ENCODE measurements at regions not wholly inside any gene's neighbourhood (a gene's known extent, or its start where the extent isn't known, plus 50 kb on each side); places are given as distances from the start of the nearest gene placed in this dataset.

DNA sequence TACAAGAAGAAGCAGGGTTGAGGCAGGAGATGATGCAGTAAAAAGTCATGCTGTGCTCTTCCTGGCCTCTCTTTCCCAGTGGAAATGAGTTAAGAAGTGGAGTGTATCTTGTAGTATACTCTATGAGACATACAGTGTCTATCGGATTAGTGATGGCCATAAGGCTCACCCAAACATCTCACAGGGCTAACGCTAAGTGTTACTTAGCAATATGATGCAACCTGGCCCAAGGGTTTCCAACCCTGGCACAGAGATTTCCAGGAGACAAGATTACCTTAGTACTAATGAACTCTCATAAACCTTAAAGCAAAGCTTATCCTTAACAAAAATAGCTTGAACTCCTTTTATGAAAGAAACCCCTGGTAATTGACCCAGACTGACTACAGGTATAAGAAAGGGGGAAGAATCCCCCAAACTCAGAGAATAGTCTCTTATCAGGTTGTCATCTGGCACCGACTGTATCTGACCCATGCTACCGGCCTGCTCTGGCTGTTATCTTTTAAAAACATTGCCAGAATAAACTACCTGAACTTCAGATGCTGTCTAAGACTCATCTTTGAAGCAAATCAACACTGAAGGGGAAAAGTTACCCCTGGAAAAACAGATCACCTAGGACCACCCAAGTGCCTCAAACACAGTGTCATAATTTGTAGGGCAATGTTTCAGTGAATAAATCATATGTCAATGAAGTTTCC lies 1002.0 kb downstream of the REEP3 start:
- 87% methylated on average over 4 of the region's 4 CpGs for WGBS (ENCODE audit: insufficient coverage)
- intact Hi-C loops (cut with micrococcal nuclease), result no loop called here
- Histone ChIP-seq H3K27ac (ENCODE audit: low read length) (no peak overlapping the region), H3K9me3 (ENCODE audit: control insufficient read depth, insufficient read depth, low read length) (no peaks in the 10 kb centered on the region), H3K4me1 (ENCODE audit: control insufficient read depth, insufficient read depth, low read length) (no peaks in the 10 kb centered on the region), H3K36me3 (ENCODE audit: control insufficient read depth, insufficient read depth, low read length) (no peaks in the 10 kb centered on the region), H3K4me3 (ENCODE audit: low read length) (no peak overlapping the region), H3K27me3 (ENCODE audit: control insufficient read depth, insufficient read depth, low read length) (no peaks in the 10 kb centered on the region)
- ATAC-seq (no peak), DNase-seq (no peak)
- no peaks in the 10 kb centered on the region for H3K27me3 Mint-ChIP-seq (ENCODE audit: low read depth in 2 of 2)
- peaks cover 5 to 7% of the 10 kb centered on the region in 2 donors for H3K9me3 Mint-ChIP-seq
- TF ChIP-seq, protein P1, sequence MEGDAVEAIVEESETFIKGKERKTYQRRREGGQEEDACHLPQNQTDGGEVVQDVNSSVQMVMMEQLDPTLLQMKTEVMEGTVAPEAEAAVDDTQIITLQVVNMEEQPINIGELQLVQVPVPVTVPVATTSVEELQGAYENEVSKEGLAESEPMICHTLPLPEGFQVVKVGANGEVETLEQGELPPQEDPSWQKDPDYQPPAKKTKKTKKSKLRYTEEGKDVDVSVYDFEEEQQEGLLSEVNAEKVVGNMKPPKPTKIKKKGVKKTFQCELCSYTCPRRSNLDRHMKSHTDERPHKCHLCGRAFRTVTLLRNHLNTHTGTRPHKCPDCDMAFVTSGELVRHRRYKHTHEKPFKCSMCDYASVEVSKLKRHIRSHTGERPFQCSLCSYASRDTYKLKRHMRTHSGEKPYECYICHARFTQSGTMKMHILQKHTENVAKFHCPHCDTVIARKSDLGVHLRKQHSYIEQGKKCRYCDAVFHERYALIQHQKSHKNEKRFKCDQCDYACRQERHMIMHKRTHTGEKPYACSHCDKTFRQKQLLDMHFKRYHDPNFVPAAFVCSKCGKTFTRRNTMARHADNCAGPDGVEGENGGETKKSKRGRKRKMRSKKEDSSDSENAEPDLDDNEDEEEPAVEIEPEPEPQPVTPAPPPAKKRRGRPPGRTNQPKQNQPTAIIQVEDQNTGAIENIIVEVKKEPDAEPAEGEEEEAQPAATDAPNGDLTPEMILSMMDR (IDR thresholded peaks at IDR 0.05), result no peak
- H3K27ac Mint-ChIP-seq, result no peak overlapping the region
- H3K4me3 Mint-ChIP-seq, result no peak overlapping the region
- no peaks in the 10 kb centered on the region for H3K36me3 Mint-ChIP-seq
- H3K4me1 Mint-ChIP-seq, result no peaks in the 10 kb centered on the region

DNA sequence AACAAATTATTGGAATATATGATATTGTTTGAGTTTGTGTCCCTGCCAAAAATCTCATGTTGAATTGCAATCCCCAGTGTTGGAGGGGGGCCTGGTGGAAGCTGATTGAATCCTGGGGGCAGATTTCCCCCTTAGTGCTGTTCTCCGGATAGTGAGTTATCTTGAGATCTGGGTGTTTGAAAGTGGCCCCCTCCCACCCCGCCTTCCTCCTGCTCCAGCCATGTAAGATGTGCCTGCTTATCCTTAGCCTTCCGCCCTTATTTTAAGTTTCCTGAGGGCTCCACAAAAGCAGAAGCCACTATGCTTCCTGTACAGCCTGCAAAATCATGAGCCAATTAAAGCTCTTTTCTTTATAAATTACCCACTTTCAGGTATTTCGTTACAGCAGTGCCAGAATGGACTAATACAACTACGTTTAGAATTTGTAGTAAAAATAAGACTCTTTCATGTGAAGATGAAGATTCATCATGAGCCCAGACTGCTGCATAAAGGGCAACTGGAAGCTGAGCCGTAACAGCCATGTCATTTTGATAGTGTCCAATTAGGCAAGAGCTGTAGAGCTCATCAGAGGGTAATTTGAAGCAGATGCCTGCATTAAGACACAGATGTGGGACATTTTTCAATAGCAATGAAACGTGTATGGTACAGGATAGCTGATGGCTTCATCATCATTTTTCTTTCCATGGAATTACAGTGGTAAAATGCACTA lies 1007.2 kb downstream of the REEP3 start:
- H3K27me3 ChIP-seq (ENCODE audit: control insufficient read depth, insufficient read depth, low read length), result no peaks in the 10 kb centered on the region
- H3K4me1 ChIP-seq (ENCODE audit: control insufficient read depth, insufficient read depth, low read length), result no peaks in the 10 kb centered on the region
- no peak overlapping the region for H3K4me3 Mint-ChIP-seq
- no peaks in the 10 kb centered on the region for H3K9me3 ChIP-seq (ENCODE audit: control insufficient read depth, insufficient read depth, low read length)
- DNase-seq, result no peak
- H3K27ac ChIP-seq (ENCODE audit: low read length), result no peak overlapping the region
- H3K27me3 Mint-ChIP-seq (ENCODE audit: low read depth in 2 of 2), result no peaks in the 10 kb centered on the region
- H3K4me3 ChIP-seq (ENCODE audit: low read length), result no peak overlapping the region
- 57% methylated on average over 6 of the region's 7 CpGs for WGBS (ENCODE audit: insufficient coverage)
- no peaks in the 10 kb centered on the region for H3K4me1 Mint-ChIP-seq
- no peaks in the 10 kb centered on the region for H3K36me3 Mint-ChIP-seq
- TF ChIP-seq, protein P1 (IDR thresholded peaks at IDR 0.05), result no peak
- H3K36me3 ChIP-seq (ENCODE audit: control insufficient read depth, insufficient read depth, low read length), result no peaks in the 10 kb centered on the region
- H3K27ac Mint-ChIP-seq, result no peak overlapping the region
- no peak for ATAC-seq
- H3K9me3 Mint-ChIP-seq, result peaks cover 9 to 21% of the 10 kb centered on the region in 2 donors
- intact Hi-C loops (cut with micrococcal nuclease), result no loop called here

DNA sequence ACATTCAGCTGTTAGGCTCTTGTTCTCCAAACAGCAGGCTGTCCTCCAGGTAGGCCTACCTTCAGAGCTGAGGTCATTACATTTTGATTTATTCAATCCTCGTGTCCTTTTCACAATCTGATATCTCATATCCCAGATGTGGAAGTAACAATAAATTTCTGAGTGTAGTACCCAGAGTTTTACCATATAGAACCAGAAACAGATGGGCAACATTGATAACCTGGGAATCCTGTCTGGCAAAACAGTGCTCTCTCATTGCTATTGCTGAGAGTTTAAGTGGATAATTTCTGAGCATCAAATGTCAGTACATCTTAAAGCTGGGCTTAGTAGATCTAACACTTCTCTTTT lies 1007.8 kb downstream of the REEP3 start:
- Histone ChIP-seq H3K27ac (ENCODE audit: low read length) (no peak overlapping the region), H3K4me3 (ENCODE audit: low read length) (no peak overlapping the region), H3K4me1 (ENCODE audit: control insufficient read depth, insufficient read depth, low read length) (no peaks in the 10 kb centered on the region), H3K9me3 (ENCODE audit: control insufficient read depth, insufficient read depth, low read length) (no peaks in the 10 kb centered on the region), H3K36me3 (ENCODE audit: control insufficient read depth, insufficient read depth, low read length) (no peaks in the 10 kb centered on the region), H3K27me3 (ENCODE audit: control insufficient read depth, insufficient read depth, low read length) (no peaks in the 10 kb centered on the region)
- DNase-seq, result no peak
- TF ChIP-seq, protein P1 (IDR thresholded peaks at IDR 0.05), result no peak
- Mint-ChIP-seq H3K36me3 (no peaks in the 10 kb centered on the region), H3K9me3 (peaks cover 9 to 21% of the 10 kb centered on the region in 2 donors), H3K4me3 (no peak overlapping the region), H3K27me3 (ENCODE audit: low read depth in 2 of 2) (no peaks in the 10 kb centered on the region), H3K27ac (no peak overlapping the region), H3K4me1 (no peaks in the 10 kb centered on the region)
- ATAC-seq, result no peak
- intact Hi-C loops (cut with micrococcal nuclease), result no loop called here
- no CpG with 5 or more reads among the region's 1 CpG for WGBS (ENCODE audit: insufficient coverage)

All from natural killer cell (primary cell).